ENCODE measurements at regions not wholly inside any gene's neighbourhood (a gene's known extent, or its start where the extent isn't known, plus 50 kb on each side); places are given as distances from the start of the nearest gene placed in this dataset.

DNA sequence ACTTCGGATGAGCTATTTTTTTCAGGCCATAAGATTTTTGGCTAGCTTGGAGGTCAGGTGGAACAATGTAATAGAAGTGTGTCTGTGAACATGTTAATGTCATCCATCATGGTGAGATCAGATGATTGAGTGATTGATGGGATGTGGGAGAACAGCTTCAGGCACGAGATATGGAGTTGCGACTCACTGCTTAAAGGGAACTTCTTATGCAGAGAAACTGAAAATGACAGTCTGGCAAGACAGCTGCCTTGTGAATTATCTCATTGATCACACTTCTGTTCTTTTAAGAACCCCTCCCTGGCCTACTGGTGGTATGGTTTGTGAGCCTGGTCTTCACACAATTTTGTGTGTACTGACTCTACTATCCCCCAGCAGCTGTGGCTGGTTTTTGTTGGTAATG is 96.0 kb downstream of the OLFM4 start:
- WGBS (ENCODE audit: insufficient coverage, insufficient read length): no CpG with 5 or more reads among the region's 3 CpGs
- DNase-seq (ENCODE audit: low read depth, low spot score): no peak
- no peaks in the 10 kb centered on the region for H3K4me1 ChIP-seq (ENCODE audit: control insufficient read depth, insufficient read depth, low read length)
- no peak overlapping the region for H3K27ac ChIP-seq (ENCODE audit: low read length)
- H3K9me3 ChIP-seq (ENCODE audit: control insufficient read depth, insufficient read depth, low read length): no peaks in the 10 kb centered on the region
- H3K36me3 ChIP-seq (ENCODE audit: control insufficient read depth, insufficient read depth, low read length): no peaks in the 10 kb centered on the region
- no peak overlapping the region for H3K4me3 ChIP-seq (ENCODE audit: low read length)
- H3K27me3 ChIP-seq (ENCODE audit: control insufficient read depth, insufficient read depth, low read length): no peaks in the 10 kb centered on the region

DNA sequence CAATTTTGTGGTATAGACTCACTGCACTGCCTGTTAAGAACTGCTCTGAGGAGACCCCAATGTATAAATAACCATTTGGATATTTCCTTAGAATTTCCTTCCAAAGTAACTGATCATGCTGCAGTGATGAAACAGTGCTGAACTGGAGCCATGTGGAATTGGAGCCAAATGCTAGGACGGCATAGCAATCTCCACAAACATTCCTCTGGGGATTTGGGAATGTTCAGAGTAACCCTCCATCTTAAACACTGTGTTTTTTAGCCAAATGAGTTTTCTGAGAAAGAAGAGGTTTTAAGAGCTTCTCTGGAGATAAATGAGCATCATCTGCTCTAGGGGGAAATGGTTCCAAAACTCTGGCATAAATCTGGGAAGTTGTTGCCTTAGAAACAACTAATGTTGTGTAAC is 98.2 kb downstream of the OLFM4 start:
- WGBS (ENCODE audit: insufficient coverage, insufficient read length): no CpG with 5 or more reads among the region's 1 CpG
- no peak overlapping the region for H3K27ac ChIP-seq (ENCODE audit: low read length)

DNA sequence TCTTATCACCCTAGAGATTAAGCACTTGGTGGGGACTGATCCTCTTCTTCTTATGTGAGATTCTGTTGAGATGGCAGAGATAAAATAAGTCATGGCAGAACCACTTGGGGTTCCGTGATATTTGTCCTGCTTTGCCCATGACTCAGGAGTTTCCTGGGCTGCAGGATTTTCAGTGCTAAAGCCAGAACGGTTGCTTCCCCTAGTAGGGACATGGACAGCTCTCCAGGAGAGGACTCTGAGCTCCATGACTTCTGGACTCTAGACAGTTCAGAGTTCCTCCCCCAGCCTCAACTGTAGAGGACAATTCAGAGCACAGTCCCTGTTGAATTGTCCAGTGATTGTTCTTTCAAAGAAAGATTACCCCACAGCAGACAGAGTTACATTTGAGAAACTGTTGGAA is 98.8 kb downstream of the OLFM4 start:
- no peak overlapping the region for H3K4me3 ChIP-seq (ENCODE audit: low read length)
- H3K27ac ChIP-seq (ENCODE audit: low read length): no peak overlapping the region
- H3K4me1 ChIP-seq (ENCODE audit: control insufficient read depth, insufficient read depth, low read length): no peaks in the 10 kb centered on the region
- no peak for DNase-seq (ENCODE audit: low read depth, low spot score)
- no peaks in the 10 kb centered on the region for H3K9me3 ChIP-seq (ENCODE audit: control insufficient read depth, insufficient read depth, low read length)
- no CpG with 5 or more reads among the region's 2 CpGs for WGBS (ENCODE audit: insufficient coverage, insufficient read length)
- no peaks in the 10 kb centered on the region for H3K27me3 ChIP-seq (ENCODE audit: control insufficient read depth, insufficient read depth, low read length)
- no peaks in the 10 kb centered on the region for H3K36me3 ChIP-seq (ENCODE audit: control insufficient read depth, insufficient read depth, low read length)

More for the DNA sequence above, 98.2 kb downstream of the OLFM4 start:
- H3K36me3 ChIP-seq (ENCODE audit: control insufficient read depth, insufficient read depth, low read length): no peaks in the 10 kb centered on the region
- H3K27me3 ChIP-seq (ENCODE audit: control insufficient read depth, insufficient read depth, low read length): no peaks in the 10 kb centered on the region
- H3K9me3 ChIP-seq (ENCODE audit: control insufficient read depth, insufficient read depth, low read length): no peaks in the 10 kb centered on the region
- DNase-seq (ENCODE audit: low read depth, low spot score): no peak
- no peaks in the 10 kb centered on the region for H3K4me1 ChIP-seq (ENCODE audit: control insufficient read depth, insufficient read depth, low read length)
- H3K4me3 ChIP-seq (ENCODE audit: low read length): no peak overlapping the region

DNA sequence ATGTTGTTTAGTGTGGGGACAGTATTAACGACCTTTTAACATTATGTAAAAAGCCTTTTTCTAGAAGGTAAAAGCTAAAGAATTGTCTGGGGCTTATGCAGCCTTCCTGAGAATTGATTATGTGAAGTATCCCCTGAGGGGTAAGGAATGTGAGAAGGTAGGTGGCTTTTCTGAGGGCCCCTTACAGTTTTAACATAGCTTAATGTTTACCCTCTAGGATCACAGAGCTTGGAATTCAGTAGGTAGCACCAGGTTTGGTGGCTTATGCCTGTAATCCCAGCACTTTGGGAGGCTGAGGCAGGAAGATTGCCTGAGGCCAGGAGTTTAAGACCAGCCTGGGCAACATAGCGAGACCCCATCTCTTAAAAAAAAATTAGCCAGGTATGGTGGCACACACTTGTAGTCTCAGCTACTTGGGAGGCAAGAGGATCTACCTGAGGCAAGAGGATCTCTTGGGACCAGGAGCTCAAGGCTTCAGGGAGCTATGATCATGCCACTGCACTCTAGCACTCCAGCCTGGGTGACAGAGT is 101.3 kb downstream of the OLFM4 start:
- DNase-seq (ENCODE audit: low read depth, low spot score): no peak

DNA sequence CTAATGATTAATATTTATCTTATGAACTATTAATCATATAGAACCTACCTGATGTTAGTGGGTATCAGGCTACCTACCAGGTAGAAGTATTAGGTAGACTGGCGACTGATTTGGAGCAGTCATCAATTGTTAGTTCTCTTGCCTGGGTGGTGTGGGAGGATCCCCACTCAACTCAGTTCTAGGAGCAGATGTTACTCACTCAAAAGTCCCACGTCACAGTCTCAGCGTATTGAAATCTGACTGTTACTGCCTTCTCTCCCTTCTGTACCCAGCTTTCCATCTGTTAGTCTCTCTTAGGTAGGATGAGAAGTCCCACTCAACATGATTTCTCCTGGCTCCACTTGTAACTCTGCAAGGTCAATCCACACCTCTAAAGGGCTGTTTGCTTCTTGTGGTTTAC is 102.7 kb downstream of the OLFM4 start:
- WGBS (ENCODE audit: insufficient coverage, insufficient read length): no CpG with 5 or more reads among the region's 3 CpGs
- H3K9me3 ChIP-seq (ENCODE audit: control insufficient read depth, insufficient read depth, low read length): no peaks in the 10 kb centered on the region
- no peaks in the 10 kb centered on the region for H3K36me3 ChIP-seq (ENCODE audit: control insufficient read depth, insufficient read depth, low read length)
- no peak overlapping the region for H3K4me3 ChIP-seq (ENCODE audit: low read length)
- H3K4me1 ChIP-seq (ENCODE audit: control insufficient read depth, insufficient read depth, low read length): no peaks in the 10 kb centered on the region
- H3K27ac ChIP-seq (ENCODE audit: low read length): no peak overlapping the region
- DNase-seq (ENCODE audit: low read depth, low spot score): no peak
- no peaks in the 10 kb centered on the region for H3K27me3 ChIP-seq (ENCODE audit: control insufficient read depth, insufficient read depth, low read length)

More for the DNA sequence above, 101.3 kb downstream of the OLFM4 start:
- H3K4me3 ChIP-seq (ENCODE audit: low read length): no peak overlapping the region
- no CpG with 5 or more reads among the region's 2 CpGs for WGBS (ENCODE audit: insufficient coverage, insufficient read length)
- H3K27ac ChIP-seq (ENCODE audit: low read length): no peak overlapping the region
- H3K9me3 ChIP-seq (ENCODE audit: control insufficient read depth, insufficient read depth, low read length): no peaks in the 10 kb centered on the region
- no peaks in the 10 kb centered on the region for H3K4me1 ChIP-seq (ENCODE audit: control insufficient read depth, insufficient read depth, low read length)
- no peaks in the 10 kb centered on the region for H3K36me3 ChIP-seq (ENCODE audit: control insufficient read depth, insufficient read depth, low read length)
- no peaks in the 10 kb centered on the region for H3K27me3 ChIP-seq (ENCODE audit: control insufficient read depth, insufficient read depth, low read length)

DNA sequence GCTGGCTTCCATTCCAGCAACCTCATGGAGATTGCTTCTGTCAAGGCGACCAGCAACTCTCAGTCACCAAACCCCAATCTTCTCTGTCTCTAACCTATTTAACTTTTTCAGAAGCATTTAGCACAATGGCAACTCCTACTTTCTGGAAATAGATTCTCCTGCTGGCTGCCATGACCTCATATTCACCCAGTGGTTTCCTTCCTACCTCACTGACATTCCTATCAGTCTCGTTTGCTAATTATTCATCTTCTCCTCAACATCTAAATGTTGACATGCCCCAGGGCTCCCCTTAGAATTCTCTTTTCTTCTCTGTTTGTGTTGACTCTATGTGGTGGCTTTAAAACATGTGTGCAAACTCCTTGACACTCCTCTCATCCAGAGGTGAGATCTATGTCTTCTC is 106.7 kb downstream of the OLFM4 start:
- no peaks in the 10 kb centered on the region for H3K36me3 ChIP-seq (ENCODE audit: control insufficient read depth, insufficient read depth, low read length)
- H3K4me3 ChIP-seq (ENCODE audit: low read length): no peak overlapping the region
- no peak overlapping the region for H3K27ac ChIP-seq (ENCODE audit: low read length)
- no peak for DNase-seq (ENCODE audit: low read depth, low spot score)
- H3K4me1 ChIP-seq (ENCODE audit: control insufficient read depth, insufficient read depth, low read length): no peaks in the 10 kb centered on the region
- WGBS (ENCODE audit: insufficient coverage, insufficient read length): no CpG with 5 or more reads among the region's 2 CpGs
- H3K27me3 ChIP-seq (ENCODE audit: control insufficient read depth, insufficient read depth, low read length): no peaks in the 10 kb centered on the region
- no peaks in the 10 kb centered on the region for H3K9me3 ChIP-seq (ENCODE audit: control insufficient read depth, insufficient read depth, low read length)

DNA sequence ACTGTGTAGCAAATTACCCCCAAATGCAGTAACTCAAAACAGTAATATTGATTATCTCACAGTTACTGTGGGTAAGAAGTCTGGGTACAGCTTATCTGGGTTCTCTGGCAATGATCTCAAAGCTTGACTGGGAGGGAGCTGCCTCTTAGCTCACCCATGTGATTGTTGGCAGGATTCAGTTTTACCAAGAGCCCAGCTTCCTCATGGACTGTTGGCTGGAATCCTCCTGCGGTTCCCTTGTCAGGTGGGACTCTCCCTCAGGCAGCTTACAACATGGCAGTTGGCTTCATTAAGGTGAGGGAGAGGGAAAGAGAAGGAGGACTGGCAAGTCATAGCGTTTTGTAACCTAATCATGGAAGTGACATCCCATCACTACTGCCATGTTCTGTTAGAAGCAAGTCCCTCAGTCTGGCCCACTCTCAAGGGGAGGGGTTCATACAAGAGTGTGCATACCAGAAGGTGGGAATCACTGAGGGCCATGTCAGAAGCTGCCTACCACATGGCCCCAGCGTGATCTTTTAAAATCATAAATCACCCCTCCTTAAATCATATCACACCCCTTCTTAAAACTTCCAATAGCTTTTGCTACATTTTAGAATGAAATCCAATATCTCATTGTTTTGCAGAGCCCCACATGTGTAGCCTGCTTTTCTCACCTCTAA is 108.1 kb downstream of the OLFM4 start:
- H3K9me3 ChIP-seq (ENCODE audit: control insufficient read depth, insufficient read depth, low read length): no peaks in the 10 kb centered on the region
- DNase-seq (ENCODE audit: low read depth, low spot score): no peak

DNA sequence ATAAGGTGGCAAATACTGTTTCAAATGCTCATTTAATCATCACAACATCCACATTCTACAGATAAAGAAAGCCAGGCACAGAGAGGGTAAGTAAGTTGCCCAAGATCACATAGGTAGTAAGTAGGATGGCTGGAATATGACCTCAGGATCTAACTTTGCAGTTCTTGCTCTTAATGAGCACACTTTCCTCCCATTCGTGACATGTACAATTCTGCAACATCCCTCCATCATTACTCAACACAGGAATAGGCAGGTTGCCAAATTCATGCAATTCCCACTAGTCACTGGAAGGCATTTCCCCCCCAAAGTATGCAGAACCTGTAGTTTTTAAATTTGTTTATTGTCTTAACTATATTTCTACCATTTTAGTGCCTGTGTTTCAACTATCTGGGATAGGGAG is 109.2 kb downstream of the OLFM4 start:
- Histone ChIP-seq H3K36me3 (ENCODE audit: control insufficient read depth, insufficient read depth, low read length) (no peaks in the 10 kb centered on the region), H3K27me3 (ENCODE audit: control insufficient read depth, insufficient read depth, low read length) (no peaks in the 10 kb centered on the region), H3K27ac (ENCODE audit: low read length) (no peak overlapping the region), H3K9me3 (ENCODE audit: control insufficient read depth, insufficient read depth, low read length) (no peaks in the 10 kb centered on the region), H3K4me3 (ENCODE audit: low read length) (no peak overlapping the region), H3K4me1 (ENCODE audit: control insufficient read depth, insufficient read depth, low read length) (peaks cover 3% of the 10 kb centered on the region)
- no CpG with 5 or more reads among the region's 1 CpG for WGBS (ENCODE audit: insufficient coverage, insufficient read length)
- no peak for DNase-seq (ENCODE audit: low read depth, low spot score)

More for the DNA sequence above, 108.1 kb downstream of the OLFM4 start:
- Histone ChIP-seq H3K36me3 (ENCODE audit: control insufficient read depth, insufficient read depth, low read length) (no peaks in the 10 kb centered on the region), H3K4me1 (ENCODE audit: control insufficient read depth, insufficient read depth, low read length) (no peaks in the 10 kb centered on the region), H3K4me3 (ENCODE audit: low read length) (no peak overlapping the region), H3K27ac (ENCODE audit: low read length) (no peak overlapping the region), H3K27me3 (ENCODE audit: control insufficient read depth, insufficient read depth, low read length) (no peaks in the 10 kb centered on the region)
- WGBS (ENCODE audit: insufficient coverage, insufficient read length): no CpG with 5 or more reads among the region's 3 CpGs

DNA sequence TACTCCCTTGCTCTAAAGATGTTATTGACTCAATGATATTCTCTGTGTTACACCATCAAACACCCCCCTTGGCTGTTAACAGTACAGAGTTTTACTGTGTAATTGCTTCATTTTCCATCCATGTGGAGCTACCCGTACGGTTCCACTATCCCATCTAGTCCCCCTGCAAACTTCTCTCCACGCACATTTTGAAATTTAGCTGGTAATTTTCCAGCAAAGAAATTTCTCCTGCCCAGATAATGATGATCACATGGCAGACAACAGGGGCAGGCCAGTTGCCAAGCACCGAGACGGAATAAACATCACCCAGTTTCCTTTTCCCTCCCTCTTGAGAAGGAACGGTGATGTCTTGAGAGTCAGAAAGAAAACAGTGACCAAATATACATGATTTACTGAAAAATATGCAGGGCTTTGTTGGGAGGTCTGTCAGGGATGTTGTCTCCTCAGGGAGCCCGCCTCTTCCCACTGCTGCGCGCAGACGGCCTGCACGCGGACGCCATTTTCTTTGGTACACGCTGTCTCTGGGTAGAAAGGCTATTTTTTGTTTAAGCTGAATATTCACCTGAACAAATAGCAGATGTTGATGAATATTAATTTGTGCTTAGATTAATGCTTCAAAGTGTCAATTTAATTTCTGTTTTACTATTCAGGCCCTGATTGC is 109.9 kb downstream of the OLFM4 start:
- WGBS (ENCODE audit: insufficient coverage, insufficient read length): no CpG with 5 or more reads among the region's 14 CpGs
- no peaks in the 10 kb centered on the region for H3K9me3 ChIP-seq (ENCODE audit: control insufficient read depth, insufficient read depth, low read length)
- H3K4me1 ChIP-seq (ENCODE audit: control insufficient read depth, insufficient read depth, low read length): peaks cover 3% of the 10 kb centered on the region
- no peaks in the 10 kb centered on the region for H3K27me3 ChIP-seq (ENCODE audit: control insufficient read depth, insufficient read depth, low read length)
- no peak for DNase-seq (ENCODE audit: low read depth, low spot score)
- H3K27ac ChIP-seq (ENCODE audit: low read length): no peak overlapping the region
- no peak overlapping the region for H3K4me3 ChIP-seq (ENCODE audit: low read length)
- no peaks in the 10 kb centered on the region for H3K36me3 ChIP-seq (ENCODE audit: control insufficient read depth, insufficient read depth, low read length)

DNA sequence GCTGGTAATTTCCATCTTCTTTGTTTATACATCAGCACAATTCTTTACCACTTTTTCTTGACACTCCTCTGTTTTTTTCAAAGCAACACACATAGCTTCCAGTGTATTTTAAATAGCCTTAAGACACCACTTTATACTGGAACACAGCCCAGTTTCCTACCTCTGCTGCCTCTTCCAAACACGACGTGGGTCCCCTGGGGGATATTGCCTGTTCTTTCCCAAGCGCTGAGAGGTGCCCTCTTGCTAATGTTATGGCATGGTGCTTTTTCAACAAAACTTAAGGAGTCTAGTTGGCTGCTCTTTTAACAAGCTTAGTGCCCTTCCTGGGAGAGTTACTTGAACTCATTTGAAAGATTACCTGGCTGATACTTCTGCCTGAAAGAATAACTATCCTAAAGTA is 112.7 kb downstream of the OLFM4 start:
- Histone ChIP-seq H3K4me1 (ENCODE audit: control insufficient read depth, insufficient read depth, low read length) (peaks cover 3% of the 10 kb centered on the region), H3K27ac (ENCODE audit: low read length) (no peak overlapping the region), H3K36me3 (ENCODE audit: control insufficient read depth, insufficient read depth, low read length) (no peaks in the 10 kb centered on the region), H3K9me3 (ENCODE audit: control insufficient read depth, insufficient read depth, low read length) (no peaks in the 10 kb centered on the region), H3K27me3 (ENCODE audit: control insufficient read depth, insufficient read depth, low read length) (no peaks in the 10 kb centered on the region), H3K4me3 (ENCODE audit: low read length) (no peak overlapping the region)
- DNase-seq (ENCODE audit: low read depth, low spot score): no peak
- no CpG with 5 or more reads among the region's 3 CpGs for WGBS (ENCODE audit: insufficient coverage, insufficient read length)

DNA sequence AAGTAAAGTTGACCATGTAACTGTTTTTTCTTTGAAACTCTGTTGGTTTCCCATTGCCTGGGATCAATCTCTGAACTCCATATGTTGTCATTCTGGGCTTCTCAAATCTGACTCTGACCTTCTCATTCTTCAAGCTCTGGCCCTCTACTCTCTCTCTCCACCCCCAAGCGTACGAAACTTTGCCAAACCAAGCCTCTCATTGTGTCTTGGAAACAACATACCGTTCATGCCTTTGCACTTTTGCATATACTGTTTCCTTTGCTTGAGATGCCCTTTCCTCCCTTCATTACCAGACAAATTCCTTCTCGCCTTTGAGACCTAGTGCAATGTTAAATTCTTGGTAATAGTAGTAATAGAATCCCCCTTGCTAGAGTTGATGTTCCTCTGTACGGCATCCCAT is 113.7 kb downstream of the OLFM4 start:
- H3K27ac ChIP-seq (ENCODE audit: low read length): no peak overlapping the region
- no peaks in the 10 kb centered on the region for H3K9me3 ChIP-seq (ENCODE audit: control insufficient read depth, insufficient read depth, low read length)
- H3K4me3 ChIP-seq (ENCODE audit: low read length): no peak overlapping the region
- no CpG with 5 or more reads among the region's 5 CpGs for WGBS (ENCODE audit: insufficient coverage, insufficient read length)
- no peaks in the 10 kb centered on the region for H3K27me3 ChIP-seq (ENCODE audit: control insufficient read depth, insufficient read depth, low read length)
- peaks cover 3% of the 10 kb centered on the region for H3K4me1 ChIP-seq (ENCODE audit: control insufficient read depth, insufficient read depth, low read length)
- DNase-seq (ENCODE audit: low read depth, low spot score): no peak
- no peaks in the 10 kb centered on the region for H3K36me3 ChIP-seq (ENCODE audit: control insufficient read depth, insufficient read depth, low read length)
